Peyer's patch (tissue), 4 donors: ENCODE measurements at regions not wholly inside any gene's neighbourhood (a gene's known extent, or its start where the extent isn't known, plus 50 kb on each side); places are given as distances from the start of the nearest gene placed in this dataset.

Source experiments
- CTCF ChIP-seq, 6 experiments: fragments of 450-650 bp in 4 of 6; fragments of 200-600 bp in 2 of 6; sonication (generic) in 1 of 6; IDR thresholded peaks; one replicate each; pipeline ENCODE4 v1.5.1; 2017 to 2019; ENCODE audit warnings: antibody characterized with exemption in 6 of 6, mild to moderate bottlenecking in 3 of 6, moderate library complexity in 1 of 6
- POLR2A ChIP-seq, 2 donors: fragments of 450-650 bp; IDR thresholded peaks; one replicate each; pipeline ENCODE4 v1.5.1; 2017; ENCODE audit warnings: antibody characterized with exemption in 2 of 2, mild to moderate bottlenecking in 2 of 2, moderate library complexity in 2 of 2

- no peak for TF ChIP-seq POLR2A (IDR thresholded peaks at IDR 0.05)
- TF ChIP-seq CTCF (IDR thresholded peaks at IDR 0.05): no peak
These were observed 141.8 kb downstream of the FAM161A start for GRCh38 chr2:61712060-61712459.
